NCI-H187 (cell line): ENCODE measurements at regions not wholly inside any gene's neighbourhood (a gene's known extent, or its start where the extent isn't known, plus 50 kb on each side); places are given as distances from the start of the nearest gene placed in this dataset.
"Not testable (repeated sequence)": the region's sequence is repeated elsewhere in the genome, so short reads cannot be mapped to it uniquely, and the experiment has no call there.

Experiments
- DNase-seq, 2 experiments: peaks; one replicate each; lab custom pipeline; 2025; lab: John Stamatoyannopoulos, UW

DNA sequence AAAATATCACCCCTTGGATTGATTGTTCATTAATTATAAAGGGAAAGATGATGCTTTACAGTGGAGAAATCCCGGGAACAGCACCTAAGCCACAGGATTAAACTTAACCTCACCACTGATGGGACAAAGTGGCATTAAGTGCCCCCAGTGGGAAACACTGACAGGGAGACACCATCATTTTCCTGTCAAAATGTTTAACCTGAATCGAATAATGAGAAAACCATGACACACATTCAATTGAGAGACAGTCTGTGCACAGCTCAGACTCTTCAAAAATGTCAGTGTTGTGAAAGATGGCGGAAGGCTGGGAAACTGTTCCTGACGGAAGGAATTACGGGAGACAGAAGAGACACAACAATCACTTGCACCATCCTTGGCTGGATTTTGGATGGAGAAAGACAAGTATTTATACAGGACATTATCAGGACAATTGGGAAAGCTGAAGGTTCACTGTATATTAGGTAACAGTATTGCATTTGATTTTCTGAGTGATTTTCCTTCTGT, 111.8 kb upstream of the ASB18 start:
- DNase-seq: no peak

GRCh38 chr2:236376566-236377244, 112.5 kb upstream of the ASB18 start:
- DNase-seq: no peak

GRCh38 chr2:236380051-236380612, 115.9 kb upstream of the ASB18 start:
- no peak for DNase-seq

- not testable (repeated sequence) for DNase-seq
These were observed 117.0 kb upstream of the ASB18 start for GRCh38 chr2:236381253-236381652.

DNA sequence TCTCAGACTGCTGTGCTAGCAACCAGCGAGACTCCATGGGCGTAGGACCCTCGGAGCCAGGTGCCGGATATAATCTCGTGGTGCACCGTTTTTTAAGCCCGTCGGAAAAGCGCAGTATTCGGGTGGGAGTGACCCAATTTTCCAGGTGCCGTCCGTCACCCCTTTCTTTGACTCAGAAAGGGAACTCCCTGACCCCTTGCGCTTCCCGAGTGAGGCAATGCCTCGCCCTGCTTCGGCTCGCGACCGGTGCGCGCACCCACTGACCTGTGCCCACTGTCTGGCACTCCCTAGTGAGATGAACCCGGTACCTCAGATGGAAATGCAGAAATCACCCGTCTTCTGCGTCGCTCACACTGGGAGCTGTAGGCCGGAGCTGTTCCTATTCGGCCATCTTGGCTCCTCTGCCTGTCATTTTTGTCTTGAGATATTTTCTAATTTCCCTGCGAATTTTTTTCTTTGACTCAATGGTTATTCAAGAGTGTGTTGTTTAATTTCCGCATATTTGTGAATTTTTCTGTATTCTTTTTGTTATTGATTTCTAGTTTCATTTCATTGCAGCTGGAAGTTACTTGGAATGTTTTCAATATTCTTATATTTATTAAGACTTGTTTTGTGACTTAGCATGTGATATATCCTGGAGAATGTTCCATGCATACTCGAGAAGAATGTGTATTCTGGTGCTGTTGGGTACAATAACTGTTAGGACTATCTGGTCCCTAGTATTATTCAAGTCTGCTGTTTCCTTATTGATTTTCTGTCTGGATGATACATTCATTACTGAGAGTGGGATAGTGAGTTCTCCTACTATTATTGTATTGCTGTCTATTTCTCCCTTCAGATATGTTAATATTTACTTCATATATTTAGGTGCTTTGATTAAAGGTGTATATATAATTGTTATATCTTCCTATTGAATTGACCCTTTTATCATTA, 125.3 kb upstream of the ASB18 start:
- not testable (repeated sequence) for DNase-seq

- DNase-seq: no peak
These were observed 128.9 kb upstream of the ASB18 start for GRCh38 chr2:236393101-236393500.

DNA sequence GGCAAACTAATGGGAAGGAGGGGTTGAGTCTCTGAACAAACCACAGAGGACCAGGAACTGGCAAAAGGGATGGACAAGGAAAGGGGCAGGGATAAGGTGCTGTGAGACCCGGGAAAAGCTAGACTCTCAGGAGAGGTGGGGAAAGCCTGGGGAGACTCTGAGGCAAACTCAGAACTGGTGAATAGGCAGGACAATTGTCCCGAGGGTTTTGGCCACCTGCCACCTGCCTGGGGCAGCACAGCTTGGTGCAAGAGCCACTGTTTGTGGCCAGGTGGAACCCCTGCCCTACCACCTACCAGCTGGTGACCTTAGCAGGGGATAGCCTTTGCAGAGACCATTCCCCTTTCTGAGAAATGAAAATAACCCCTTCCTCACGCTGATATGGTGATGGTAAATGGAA, 129.4 kb upstream of the ASB18 start:
- no peak for DNase-seq

- no peak for DNase-seq
These were observed 130.4 kb upstream of the ASB18 start for GRCh38 chr2:236394571-236394970.

DNA sequence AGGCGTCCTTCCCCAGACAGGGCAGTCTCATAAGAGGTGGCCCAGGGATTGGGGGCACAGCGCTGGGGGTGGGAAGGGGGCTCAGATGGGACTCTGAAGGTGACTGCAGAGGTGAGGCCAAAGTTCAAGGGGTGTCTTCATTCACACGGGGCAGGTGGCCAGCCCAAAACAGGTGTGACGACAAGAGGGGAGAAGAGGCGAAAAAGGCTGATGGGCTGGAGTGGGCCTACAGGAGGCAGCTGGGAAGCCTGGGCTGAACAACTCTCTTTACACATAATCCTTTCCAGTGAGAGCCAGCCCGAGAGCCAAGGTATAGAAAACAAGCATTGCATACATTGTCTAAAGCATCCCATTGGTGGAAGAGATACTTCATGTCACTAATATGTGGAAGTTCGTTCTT, 130.9 kb upstream of the ASB18 start:
- DNase-seq: no peak

GRCh38 chr2:236396818-236397350, 132.7 kb upstream of the ASB18 start:
- DNase-seq: no peak

GRCh38 chr2:236397681-236398080, 133.5 kb upstream of the ASB18 start:
- DNase-seq: no peak

DNA sequence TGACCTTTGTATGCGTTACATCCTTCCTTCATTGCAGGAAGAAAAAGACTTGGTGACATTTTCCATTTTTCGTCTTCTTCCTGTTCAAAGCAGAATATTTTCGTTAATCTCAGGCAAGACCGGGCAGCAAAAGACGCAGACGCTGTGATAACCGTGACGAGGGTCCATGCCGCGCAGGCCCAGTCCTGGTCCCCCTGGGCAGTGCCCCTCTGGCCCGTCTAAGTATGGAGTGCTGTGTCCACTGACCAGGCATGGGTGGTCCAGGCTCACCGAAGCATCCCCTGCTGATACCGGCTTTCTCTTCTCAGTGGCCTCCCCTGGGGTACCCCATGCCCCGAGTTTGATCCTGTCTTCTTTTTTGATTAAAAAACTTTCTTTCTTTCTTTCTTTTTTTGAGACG, 135.2 kb upstream of the ASB18 start:
- DNase-seq: no peak

GRCh38 chr2:236400046-236400574, 135.9 kb upstream of the ASB18 start:
- DNase-seq: no peak

DNA sequence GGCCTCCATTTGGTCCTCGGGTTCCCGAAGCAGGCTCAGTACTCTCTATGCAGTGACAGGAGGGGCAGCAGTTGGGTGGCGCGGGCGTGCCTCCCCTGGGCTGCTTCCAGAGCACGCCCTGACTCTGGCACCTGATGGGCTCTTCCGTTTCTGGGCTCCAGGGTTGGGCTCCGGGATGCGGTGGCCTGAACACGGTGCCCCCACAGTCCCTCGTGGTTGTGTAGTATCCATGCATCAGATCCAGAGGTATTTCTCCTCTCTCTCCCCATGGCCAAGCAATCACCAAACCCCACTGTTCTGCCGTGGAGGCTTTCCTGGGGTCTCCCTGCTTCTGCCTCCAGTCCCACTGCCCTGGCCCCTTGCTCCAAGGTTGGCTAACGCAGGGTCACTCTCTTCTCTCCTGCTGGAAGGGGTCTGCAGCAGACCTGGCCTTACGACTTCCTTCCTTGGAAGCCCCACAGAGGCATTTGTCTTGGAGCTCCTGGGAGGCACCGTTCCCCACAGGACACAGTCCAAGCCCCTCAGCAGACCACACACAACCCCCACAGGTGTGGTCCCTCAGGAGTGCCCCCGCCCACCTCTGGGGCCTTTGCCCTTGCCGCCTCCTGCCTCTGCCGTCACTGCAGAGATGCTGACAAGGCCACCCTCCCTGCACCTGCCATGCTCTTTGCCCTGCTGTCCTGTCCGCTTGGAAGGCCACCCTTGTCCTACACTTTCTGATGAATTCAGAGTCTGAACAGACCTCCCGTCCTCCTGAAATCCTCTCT, 136.6 kb upstream of the ASB18 start:
- no peak for DNase-seq

DNA sequence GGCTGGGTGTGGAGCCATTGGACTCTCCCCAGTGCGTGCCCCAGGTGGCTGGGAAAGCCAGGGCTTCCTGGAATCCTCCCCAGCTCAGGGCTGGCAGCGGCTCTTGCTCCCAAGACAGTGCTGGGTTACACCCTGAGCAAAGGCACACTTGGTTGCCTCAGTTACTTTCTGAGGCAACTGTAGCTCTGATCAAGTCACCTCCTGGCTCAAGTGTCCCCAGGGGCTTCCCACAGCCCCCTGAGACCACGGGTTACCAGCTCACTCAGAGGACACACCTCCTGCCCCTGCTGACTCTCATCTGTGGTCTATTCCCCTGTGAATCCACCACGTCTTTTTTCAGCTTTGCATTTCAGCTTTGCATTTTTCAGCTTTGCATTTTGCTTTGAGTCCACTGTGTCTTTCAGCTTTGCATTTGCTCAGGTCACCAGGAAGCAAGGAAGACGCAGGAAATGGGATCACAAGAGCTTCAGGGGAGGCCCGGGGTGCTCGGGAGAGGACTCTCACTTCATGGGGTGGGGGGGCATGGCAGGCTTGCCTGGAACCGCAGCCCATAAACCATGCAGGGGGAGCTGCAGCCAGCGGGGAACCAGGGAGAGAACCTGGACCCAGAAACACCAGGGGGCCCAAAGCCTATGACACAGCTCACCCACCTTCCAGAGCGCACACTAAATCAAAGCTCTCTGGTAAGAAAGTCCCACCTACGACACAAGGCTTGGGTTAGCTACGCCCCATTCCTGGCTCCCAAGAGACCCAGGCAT, 138.0 kb upstream of the ASB18 start:
- DNase-seq: no peak

DNA sequence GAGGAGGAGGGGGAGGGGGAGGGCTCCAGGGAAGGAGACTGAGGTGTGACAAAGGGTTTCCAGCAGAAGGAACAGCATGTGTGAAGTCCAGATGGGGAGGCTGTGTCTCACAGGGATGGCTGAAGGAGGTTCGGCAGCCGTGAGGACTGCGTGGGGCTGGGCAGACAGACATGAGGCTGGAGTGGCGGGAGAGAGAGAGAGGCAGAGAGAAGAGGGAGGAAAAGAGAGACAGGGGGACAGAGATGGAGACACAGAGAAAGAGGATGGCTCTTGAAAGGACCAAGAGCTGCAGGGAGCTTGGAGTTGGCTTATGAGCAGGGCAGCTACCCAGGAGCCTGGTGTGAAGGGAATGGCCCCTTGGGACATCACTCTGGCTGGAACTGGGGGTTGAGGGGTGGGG, 138.9 kb upstream of the ASB18 start:
- DNase-seq: no peak

GRCh38 chr2:236403811-236404210, 139.6 kb upstream of the ASB18 start:
- DNase-seq: no peak

DNA sequence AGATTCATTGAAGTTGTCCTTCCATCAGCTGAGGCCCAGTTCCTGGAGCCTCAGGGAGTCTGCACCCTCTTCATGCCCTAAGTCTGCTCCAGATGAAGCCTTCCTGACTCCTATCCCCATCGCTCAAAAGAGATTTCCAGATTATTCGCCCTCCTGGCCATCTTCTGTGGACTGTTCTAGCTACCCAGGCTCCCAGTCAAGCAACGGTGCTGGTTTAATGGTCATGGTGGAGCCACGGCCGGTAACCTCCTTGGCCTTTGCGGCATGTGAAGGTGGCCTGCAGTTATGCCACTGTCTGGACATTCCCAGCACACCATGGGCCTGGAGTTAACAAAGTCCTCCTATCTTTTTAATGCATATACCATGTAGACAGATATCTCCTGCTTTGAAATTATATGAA, 140.1 kb upstream of the ASB18 start:
- no peak for DNase-seq

DNA sequence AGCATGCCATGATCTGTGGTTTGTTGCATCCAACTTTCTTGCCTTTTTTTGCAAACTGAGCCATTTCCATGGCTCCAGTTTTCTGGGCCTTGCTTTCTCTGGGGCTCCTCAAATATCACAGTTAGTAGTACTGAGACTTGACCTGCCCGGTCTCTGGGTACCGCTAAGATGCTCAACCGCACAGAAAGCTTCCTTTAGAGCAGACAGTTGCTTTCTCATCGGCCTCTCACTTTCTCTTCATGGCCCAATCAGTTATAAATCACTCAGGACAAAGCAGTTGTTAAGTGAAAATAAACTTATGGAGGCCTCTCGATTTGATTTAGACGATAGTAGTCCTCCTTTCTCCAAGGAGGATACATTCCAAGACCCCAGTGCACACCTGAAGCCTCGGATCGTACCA, 141.2 kb upstream of the ASB18 start:
- no peak for DNase-seq

GRCh38 chr2:236408090-236408489, 143.9 kb upstream of the ASB18 start:
- no peak for DNase-seq

- no peak for DNase-seq
These were observed 144.6 kb upstream of the ASB18 start for GRCh38 chr2:236408786-236409185.
